ENCODE measurements at regions not wholly inside any gene's neighbourhood (a gene's known extent, or its start where the extent isn't known, plus 50 kb on each side); places are given as distances from the start of the nearest gene placed in this dataset.
"Not testable (repeated sequence)": the region's sequence is repeated elsewhere in the genome, so short reads cannot be mapped to it uniquely, and the experiment has no call there.

GRCh38 chr7:65576370-65576769 lies 202.7 kb downstream of the ZNF92 start:
- TF ChIP-seq POLR2A (IDR thresholded peaks at IDR 0.05): not testable (repeated sequence)
- TF ChIP-seq, protein P1, sequence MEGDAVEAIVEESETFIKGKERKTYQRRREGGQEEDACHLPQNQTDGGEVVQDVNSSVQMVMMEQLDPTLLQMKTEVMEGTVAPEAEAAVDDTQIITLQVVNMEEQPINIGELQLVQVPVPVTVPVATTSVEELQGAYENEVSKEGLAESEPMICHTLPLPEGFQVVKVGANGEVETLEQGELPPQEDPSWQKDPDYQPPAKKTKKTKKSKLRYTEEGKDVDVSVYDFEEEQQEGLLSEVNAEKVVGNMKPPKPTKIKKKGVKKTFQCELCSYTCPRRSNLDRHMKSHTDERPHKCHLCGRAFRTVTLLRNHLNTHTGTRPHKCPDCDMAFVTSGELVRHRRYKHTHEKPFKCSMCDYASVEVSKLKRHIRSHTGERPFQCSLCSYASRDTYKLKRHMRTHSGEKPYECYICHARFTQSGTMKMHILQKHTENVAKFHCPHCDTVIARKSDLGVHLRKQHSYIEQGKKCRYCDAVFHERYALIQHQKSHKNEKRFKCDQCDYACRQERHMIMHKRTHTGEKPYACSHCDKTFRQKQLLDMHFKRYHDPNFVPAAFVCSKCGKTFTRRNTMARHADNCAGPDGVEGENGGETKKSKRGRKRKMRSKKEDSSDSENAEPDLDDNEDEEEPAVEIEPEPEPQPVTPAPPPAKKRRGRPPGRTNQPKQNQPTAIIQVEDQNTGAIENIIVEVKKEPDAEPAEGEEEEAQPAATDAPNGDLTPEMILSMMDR (IDR thresholded peaks at IDR 0.05): not testable (repeated sequence)
